ENCODE measurements at regions not wholly inside any gene's neighbourhood (a gene's known extent, or its start where the extent isn't known, plus 50 kb on each side); places are given as distances from the start of the nearest gene placed in this dataset.
A peak's percentile ranks its signal among the peaks of the same experiment; 100 is the strongest.
"Not testable (repeated sequence)": the region's sequence is repeated elsewhere in the genome, so short reads cannot be mapped to it uniquely, and the experiment has no call there.

DNA sequence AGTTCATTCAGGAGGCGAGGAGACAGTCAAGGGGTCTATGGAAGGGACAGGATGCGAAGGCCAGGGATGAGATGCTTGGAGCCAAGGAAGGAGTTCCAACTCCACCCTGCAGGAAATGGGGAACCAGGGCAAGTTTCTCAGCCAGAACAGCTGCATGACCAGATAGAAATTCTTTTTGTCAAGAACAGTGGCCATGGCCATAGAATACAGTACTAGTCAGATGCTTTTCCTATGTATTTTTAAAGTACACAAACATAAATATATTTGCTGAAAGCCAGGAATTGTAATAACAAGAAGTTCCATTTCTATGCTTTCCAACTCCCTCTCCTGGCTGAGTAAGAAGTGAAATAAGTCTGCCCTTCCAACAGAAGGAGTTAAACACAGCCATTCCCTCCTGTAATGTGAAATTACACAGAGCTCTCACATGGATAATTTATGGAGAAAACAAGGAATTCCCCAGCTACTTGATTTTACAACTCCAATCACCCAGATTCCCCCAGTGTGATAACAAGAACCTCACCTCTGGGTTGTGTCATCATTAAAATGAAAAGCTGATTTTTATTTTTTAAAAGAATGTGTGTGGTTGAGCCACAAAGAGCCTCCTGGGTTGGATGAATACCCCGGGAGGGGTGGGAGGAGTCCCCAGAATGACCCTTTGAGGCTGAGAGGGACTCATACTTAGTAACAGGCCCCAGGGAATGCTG lies 124.6 kb upstream of the ARHGEF3 start:
- DNase-seq (ENCODE audit: low read depth, low spot score), result no peak

GRCh38 chr3:56924700-56925099 lies 123.0 kb upstream of the ARHGEF3 start:
- not testable (repeated sequence) for DNase-seq (ENCODE audit: low read depth, low spot score)

GRCh38 chr3:56923526-56924224 lies 121.9 kb upstream of the ARHGEF3 start:
- peak; percentile 98 for DNase-seq (ENCODE audit: low read depth, low spot score)

GRCh38 chr3:56921573-56922453 lies 120.1 kb upstream of the ARHGEF3 start:
- DNase-seq (ENCODE audit: low read depth, low spot score), result no peak

DNA sequence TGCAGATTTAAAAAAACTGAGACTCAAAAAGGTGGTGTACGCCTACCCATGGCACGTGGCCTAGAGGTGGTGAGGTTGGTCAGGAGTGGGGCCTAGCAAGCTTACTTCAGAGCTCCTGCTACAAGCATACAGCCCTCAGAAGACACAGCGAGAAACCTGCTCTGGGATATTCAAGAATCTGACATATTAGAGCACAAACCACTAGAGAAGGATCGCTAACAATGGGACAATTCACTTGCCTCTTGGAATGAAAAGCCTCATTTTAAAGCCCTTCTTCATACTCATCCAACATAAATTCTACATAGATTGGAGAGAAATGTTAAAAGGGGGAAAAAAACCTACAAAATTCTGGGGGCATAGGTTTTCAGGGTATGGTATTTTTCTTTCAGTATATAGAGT lies 118.0 kb upstream of the ARHGEF3 start:
- no peak for DNase-seq (ENCODE audit: low read depth, low spot score)

- no peak for DNase-seq (ENCODE audit: low read depth, low spot score)
Measured at GRCh38 chr3:56919137-56919796, 117.5 kb upstream of the ARHGEF3 start.

DNA sequence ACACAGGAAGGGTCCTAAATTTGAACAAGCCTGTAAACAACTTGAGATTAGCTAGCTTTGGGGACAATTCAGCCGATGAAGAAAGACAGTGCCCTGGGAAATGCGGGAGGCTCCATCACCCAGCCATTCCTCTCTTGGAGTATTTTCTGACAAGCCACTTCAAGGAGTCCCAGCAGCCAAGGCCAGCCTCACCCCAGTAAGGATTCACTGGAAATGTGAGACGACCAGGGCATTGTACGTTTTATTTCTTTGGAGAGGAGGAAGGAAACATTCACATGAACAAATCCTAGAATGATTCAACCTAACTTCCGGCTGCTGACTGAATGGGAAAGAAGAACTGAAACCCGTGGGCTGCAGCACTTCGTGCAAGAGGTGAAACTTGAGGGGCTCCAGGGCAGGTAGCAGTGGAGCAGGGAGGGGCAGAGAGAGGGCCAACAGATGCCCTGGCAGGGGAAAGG lies 116.4 kb upstream of the ARHGEF3 start:
- no peak for DNase-seq (ENCODE audit: low read depth, low spot score)

DNA sequence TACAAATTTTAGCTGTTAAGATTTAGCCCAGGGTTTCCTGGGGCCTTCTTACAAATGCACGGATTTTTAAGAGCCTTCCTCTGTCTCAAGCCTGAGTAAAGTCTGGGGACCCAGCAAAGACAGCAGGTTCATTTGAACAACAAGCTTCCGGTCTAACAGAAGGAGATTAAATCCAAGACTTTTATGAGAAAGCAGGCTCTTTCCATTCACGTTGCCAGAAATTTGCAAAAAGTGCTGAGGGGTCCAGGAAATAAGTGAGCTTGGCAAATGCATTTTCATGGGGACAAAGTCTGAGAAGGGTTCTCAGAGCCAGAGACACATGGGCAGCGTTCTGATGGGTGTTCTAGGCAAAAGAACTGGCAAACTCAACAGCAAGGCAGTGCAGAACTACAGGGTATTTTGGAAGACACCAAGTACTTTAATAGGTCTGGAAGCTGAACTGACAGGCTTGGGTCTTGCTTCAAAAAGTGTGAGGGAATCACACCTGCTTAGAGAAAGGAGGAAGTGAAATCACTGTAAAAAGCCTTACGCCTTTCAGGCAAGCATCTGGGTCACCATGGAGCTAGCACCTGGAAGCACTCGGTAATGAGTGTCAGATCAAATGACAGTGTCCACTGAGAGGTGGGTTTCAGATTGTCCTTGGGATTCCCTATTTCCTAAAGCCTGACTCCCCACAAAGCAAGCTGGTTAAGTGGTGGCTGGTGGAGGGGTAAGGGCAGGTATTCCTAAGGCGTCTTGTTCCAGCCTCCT lies 115.8 kb upstream of the ARHGEF3 start:
- no peak for DNase-seq (ENCODE audit: low read depth, low spot score)

DNA sequence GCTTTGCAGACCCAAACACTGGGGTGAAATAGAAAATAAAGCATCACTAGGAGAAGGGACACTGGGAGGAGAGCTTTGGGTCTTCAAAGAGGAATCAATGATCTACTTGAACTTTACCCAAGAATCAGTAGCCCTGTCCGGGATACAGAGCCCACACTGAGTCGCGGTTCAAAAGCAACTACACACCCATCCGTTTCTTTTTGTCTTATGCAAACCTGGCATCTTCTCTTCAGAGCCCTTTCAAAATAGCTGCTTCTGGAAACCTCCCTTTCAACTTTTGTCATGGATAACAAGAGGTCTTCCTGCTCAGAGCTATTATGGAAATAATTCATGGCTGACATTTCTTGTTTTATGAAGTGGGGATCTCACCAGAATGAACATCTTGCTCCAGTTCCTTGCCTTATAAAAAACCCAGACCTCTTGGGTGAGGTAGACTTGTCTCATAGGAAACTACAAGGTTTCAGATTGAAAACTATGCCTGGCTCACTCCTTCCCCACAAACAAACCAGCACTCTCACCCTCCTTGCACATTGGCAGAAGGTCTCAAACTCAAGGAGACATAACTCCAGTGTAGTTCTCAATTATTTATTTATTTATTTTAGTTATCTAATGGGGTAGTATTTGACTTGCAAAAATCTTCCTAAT lies 115.1 kb upstream of the ARHGEF3 start:
- DNase-seq (ENCODE audit: low read depth, low spot score), result no peak

- no peak for DNase-seq (ENCODE audit: low read depth, low spot score)
Measured at GRCh38 chr3:56915966-56916586, 114.3 kb upstream of the ARHGEF3 start.

GRCh38 chr3:56914646-56915045 lies 112.9 kb upstream of the ARHGEF3 start:
- no peak for DNase-seq (ENCODE audit: low read depth, low spot score)

GRCh38 chr3:56911363-56911762 lies 109.6 kb upstream of the ARHGEF3 start:
- no peak for DNase-seq (ENCODE audit: low read depth, low spot score)

DNA sequence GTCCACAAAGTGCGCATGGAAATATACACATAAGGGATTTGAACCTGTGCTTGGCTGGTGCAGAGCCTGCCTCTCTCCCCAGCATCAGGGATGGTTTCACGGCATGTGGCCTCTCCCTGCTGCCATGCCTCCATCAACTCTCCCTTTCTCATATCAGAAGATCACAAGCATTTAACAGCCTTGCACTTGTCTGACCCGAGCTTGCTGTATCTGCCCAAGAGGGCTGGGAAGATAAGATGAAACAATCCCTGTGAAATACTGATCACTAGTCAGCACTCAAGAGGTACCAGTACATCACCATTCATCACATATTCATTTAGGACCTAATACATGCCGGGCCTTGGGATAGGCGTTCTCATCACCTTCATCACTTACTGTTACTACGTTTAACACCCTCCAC lies 107.6 kb upstream of the ARHGEF3 start:
- no peak for DNase-seq (ENCODE audit: low read depth, low spot score)

DNA sequence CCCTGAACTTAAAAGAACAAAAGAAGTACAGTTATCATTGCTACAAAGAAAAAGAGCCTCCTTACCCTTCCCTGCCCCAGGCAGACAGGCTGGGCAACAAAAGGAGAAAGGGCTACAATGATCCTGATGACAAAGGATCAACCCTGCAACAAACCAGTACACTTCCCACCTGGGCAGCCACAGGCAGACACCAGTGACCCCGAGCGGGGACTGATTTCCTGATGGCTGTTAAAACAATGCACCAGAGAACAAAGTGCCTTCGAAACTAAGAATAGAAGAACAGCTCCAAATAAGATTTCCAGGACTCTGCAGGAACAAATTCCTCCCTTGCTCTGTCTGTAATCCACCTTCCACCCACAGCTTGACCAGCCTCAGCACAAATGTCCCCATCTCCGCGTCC lies 106.3 kb upstream of the ARHGEF3 start:
- DNase-seq (ENCODE audit: low read depth, low spot score), result no peak

DNA sequence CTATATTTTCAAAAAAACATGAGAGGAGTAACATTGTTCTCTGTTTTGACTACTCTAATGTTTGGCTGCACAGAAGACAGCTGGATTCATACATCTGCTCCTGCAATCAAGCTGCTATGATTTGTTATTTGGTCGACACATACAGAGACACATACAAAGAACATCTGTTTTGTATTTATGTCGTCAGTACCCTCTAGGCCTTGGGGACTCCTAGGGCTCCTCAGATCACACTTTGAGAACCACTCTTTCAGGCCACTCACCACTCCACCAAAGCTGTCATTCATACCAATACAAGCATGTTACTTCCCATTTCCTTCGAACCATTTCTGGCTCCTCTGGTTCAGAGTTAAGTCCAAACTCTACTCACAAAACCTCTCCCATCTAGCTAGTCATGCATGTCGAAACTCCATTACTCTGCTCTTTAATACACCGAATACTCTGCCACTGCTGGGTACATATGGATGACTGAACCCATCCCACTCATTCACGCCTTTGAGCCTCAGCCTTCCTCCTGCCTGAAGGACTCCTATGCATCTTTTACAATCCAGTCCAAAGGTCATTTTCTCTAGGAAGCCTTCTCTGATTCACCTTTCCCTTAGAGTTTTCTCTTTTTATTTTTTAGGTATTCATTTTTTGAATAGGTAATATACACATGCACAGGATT lies 102.9 kb upstream of the ARHGEF3 start:
- DNase-seq (ENCODE audit: low read depth, low spot score), result no peak

GRCh38 chr3:56903231-56903782 lies 101.6 kb upstream of the ARHGEF3 start:
- no peak for DNase-seq (ENCODE audit: low read depth, low spot score)

DNA sequence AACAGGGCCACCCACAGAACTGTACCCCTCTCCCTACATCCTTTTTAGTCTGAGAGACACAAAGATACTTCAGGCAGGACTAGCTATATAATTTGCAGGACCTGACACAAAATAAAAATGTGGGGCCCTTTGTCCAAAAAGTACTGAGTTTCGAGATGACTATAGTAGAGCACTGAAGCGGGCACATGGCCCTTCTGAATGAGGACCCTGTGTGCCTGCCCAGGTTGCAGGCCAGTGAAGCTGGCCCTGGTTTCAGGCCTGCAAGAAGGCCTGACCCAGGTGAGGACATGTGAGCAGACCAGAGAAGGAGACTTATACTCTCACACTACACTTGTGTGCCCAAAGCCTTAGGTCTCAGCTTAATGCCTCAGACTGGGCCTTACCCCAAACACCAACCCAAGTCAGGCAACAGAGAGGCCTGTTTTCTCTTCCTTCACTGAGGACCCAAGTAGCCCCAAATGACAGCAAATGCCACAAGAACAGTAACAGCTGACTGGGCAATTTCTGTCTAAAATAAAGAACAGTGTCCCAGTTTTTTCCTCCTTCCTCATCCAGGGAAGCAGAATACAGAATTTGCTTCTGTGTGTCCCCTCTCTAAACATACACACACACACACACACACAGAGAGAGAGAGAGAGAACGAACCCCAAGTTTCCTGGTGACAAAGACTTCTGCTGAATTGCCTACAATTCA lies 100.9 kb upstream of the ARHGEF3 start:
- no peak for DNase-seq (ENCODE audit: low read depth, low spot score)

GRCh38 chr3:56900801-56901200 lies 99.1 kb upstream of the ARHGEF3 start:
- DNase-seq (ENCODE audit: low read depth, low spot score), result no peak

Measured in pulmonary artery endothelial cell (primary cell).